ENCODE measurements at regions not wholly inside any gene's neighbourhood (a gene's known extent, or its start where the extent isn't known, plus 50 kb on each side); places are given as distances from the start of the nearest gene placed in this dataset.

GRCh38 chr9:36736648-36737047 lies 164.0 kb downstream of the MELK start:
- Histone ChIP-seq H3K27me3 (peaks cover 0 to 35% of the 10 kb centered on the region in 2 donors), H3K36me3 (no peaks in the 10 kb centered on the region), H3K4me3 (no peak overlapping the region), H3K9me3 (no peaks in the 10 kb centered on the region), H3K27ac (no peak overlapping the region), H3K4me1 (peaks cover 0 to 9% (median 3%) of the 10 kb centered on the region in 4 donors)
- 79% methylated on average over 5 of the region's 5 CpGs for WGBS, 2 donors
- no peak for DNase-seq (ENCODE audit: low spot score in 2 of 2)
- TF ChIP-seq EP300 (IDR thresholded peaks at IDR 0.05) (no peak), POLR2A (IDR thresholded peaks at IDR 0.05) (no peak), CTCF (IDR thresholded peaks at IDR 0.05) (no peak)

GRCh38 chr9:36738318-36738976 lies 165.8 kb downstream of the MELK start:
- peaks cover 0 to 9% (median 3%) of the 10 kb centered on the region in 4 donors for H3K4me1 ChIP-seq
- no peak for DNase-seq (ENCODE audit: low spot score in 2 of 2)
- H3K27me3 ChIP-seq: peaks cover 0 to 38% of the 10 kb centered on the region in 2 donors
- no peaks in the 10 kb centered on the region for H3K9me3 ChIP-seq
- TF ChIP-seq POLR2A (IDR thresholded peaks at IDR 0.05): no peak
- no peak for TF ChIP-seq EP300 (IDR thresholded peaks at IDR 0.05)
- no peak for TF ChIP-seq CTCF (IDR thresholded peaks at IDR 0.05)
- H3K4me3 ChIP-seq: no peak overlapping the region
- no peak overlapping the region for H3K27ac ChIP-seq
- H3K36me3 ChIP-seq: no peaks in the 10 kb centered on the region
- WGBS, 2 donors: 54 to 55% methylated on average over 11 of the region's 11 CpGs

GRCh38 chr9:36739373-36740116 lies 166.8 kb downstream of the MELK start:
- DNase-seq (ENCODE audit: low spot score in 2 of 2): no peak
- WGBS, 2 donors: 12 to 13% methylated on average over 38 to 47 of the region's 47 CpGs

GRCh38 chr9:36742264-36742663 lies 169.6 kb downstream of the MELK start:
- Histone ChIP-seq H3K27me3 (peaks cover 0 to 44% of the 10 kb centered on the region in 2 donors), H3K36me3 (no peaks in the 10 kb centered on the region), H3K4me1 (peaks cover 0 to 9% (median 3%) of the 10 kb centered on the region in 4 donors), H3K4me3 (no peak overlapping the region), H3K27ac (no peak overlapping the region), H3K9me3 (no peaks in the 10 kb centered on the region)
- 47 to 49% methylated on average over 5 of the region's 5 CpGs for WGBS, 2 donors
- no peak for DNase-seq (ENCODE audit: low spot score in 2 of 2)
- TF ChIP-seq CTCF (IDR thresholded peaks at IDR 0.05) (no peak), POLR2A (IDR thresholded peaks at IDR 0.05) (no peak), EP300 (IDR thresholded peaks at IDR 0.05) (no peak)

More at GRCh38 chr9:36739373-36740116, 166.8 kb downstream of the MELK start:
- TF ChIP-seq EP300 (IDR thresholded peaks at IDR 0.05) (no peak), CTCF (IDR thresholded peaks at IDR 0.05) (no peak), POLR2A (IDR thresholded peaks at IDR 0.05) (no peak)
- Histone ChIP-seq H3K27me3 (peaks cover 0 to 38% of the 10 kb centered on the region in 2 donors), H3K4me3 (no peak overlapping the region), H3K4me1 (peaks cover 0 to 9% (median 3%) of the 10 kb centered on the region in 4 donors), H3K36me3 (no peaks in the 10 kb centered on the region), H3K27ac (no peak overlapping the region), H3K9me3 (no peaks in the 10 kb centered on the region)

- Histone ChIP-seq H3K36me3 (no peaks in the 10 kb centered on the region), H3K27me3 (peaks cover 0 to 37% of the 10 kb centered on the region in 2 donors), H3K27ac (no peak overlapping the region), H3K4me3 (no peak overlapping the region), H3K9me3 (no peaks in the 10 kb centered on the region), H3K4me1 (peaks cover 0 to 3% (median under 1%) of the 10 kb centered on the region in 4 donors)
- no peak for DNase-seq (ENCODE audit: low spot score in 2 of 2)
- WGBS, 2 donors: 57 to 92% methylated on average over 1 to 3 of the region's 3 CpGs
- TF ChIP-seq POLR2A (IDR thresholded peaks at IDR 0.05) (no peak), EP300 (IDR thresholded peaks at IDR 0.05) (no peak), CTCF (IDR thresholded peaks at IDR 0.05) (no peak)
Measured at GRCh38 chr9:36744678-36745077, 172.0 kb downstream of the MELK start.
